ENCODE measurements at regions not wholly inside any gene's neighbourhood (a gene's known extent, or its start where the extent isn't known, plus 50 kb on each side); places are given as distances from the start of the nearest gene placed in this dataset.
"Not testable (repeated sequence)": the region's sequence is repeated elsewhere in the genome, so short reads cannot be mapped to it uniquely, and the experiment has no call there.

- H3K27ac ChIP-seq (ENCODE audit: low read length); ATAC-seq (ENCODE audit: insufficient read depth, low read depth); H3K4me3 ChIP-seq (ENCODE audit: low read depth in 1 of 2, low read length in 2 of 2); H3K4me2 ChIP-seq (ENCODE audit: insufficient read depth, low read length); H2AFZ ChIP-seq (ENCODE audit: low read depth, low read length); H3K9ac ChIP-seq (ENCODE audit: low read depth, low read length); H3K9me3 ChIP-seq (ENCODE audit: insufficient read depth, low read length, severe bottlenecking); H3K4me1 ChIP-seq (ENCODE audit: insufficient read depth, low read length); DNase-seq; H4K20me1 ChIP-seq (ENCODE audit: insufficient read depth, low read length); H3K27me3 ChIP-seq (ENCODE audit: insufficient read depth, low read length, poor library complexity); H3K36me3 ChIP-seq (ENCODE audit: insufficient read depth, low read length); H3K79me2 ChIP-seq (ENCODE audit: insufficient read depth, low read length): not testable (repeated sequence)
Measured at GRCh38 chr7:150096213-150096994, 222.6 kb downstream of the ATP6V0E2 start.

- not testable (repeated sequence) for H2AFZ ChIP-seq (ENCODE audit: low read depth, low read length); ATAC-seq (ENCODE audit: insufficient read depth, low read depth); H3K79me2 ChIP-seq (ENCODE audit: insufficient read depth, low read length); H3K27me3 ChIP-seq (ENCODE audit: insufficient read depth, low read length, poor library complexity); H3K9ac ChIP-seq (ENCODE audit: low read depth, low read length); H3K27ac ChIP-seq (ENCODE audit: low read length); H3K4me1 ChIP-seq (ENCODE audit: insufficient read depth, low read length); DNase-seq; H3K36me3 ChIP-seq (ENCODE audit: insufficient read depth, low read length); H4K20me1 ChIP-seq (ENCODE audit: insufficient read depth, low read length); H3K4me3 ChIP-seq (ENCODE audit: low read depth in 1 of 2, low read length in 2 of 2); H3K4me2 ChIP-seq (ENCODE audit: insufficient read depth, low read length); H3K9me3 ChIP-seq (ENCODE audit: insufficient read depth, low read length, severe bottlenecking)
Measured at GRCh38 chr7:150098592-150098991, 224.6 kb upstream of the LRRC61 start.

GRCh38 chr7:150101282-150101681, 221.9 kb upstream of the LRRC61 start:
- not testable (repeated sequence) for H3K9ac ChIP-seq (ENCODE audit: low read depth, low read length); DNase-seq; ATAC-seq (ENCODE audit: insufficient read depth, low read depth); H3K4me2 ChIP-seq (ENCODE audit: insufficient read depth, low read length); H2AFZ ChIP-seq (ENCODE audit: low read depth, low read length); H3K27ac ChIP-seq (ENCODE audit: low read length); H3K27me3 ChIP-seq (ENCODE audit: insufficient read depth, low read length, poor library complexity); H3K36me3 ChIP-seq (ENCODE audit: insufficient read depth, low read length); H3K4me3 ChIP-seq (ENCODE audit: low read depth in 1 of 2, low read length in 2 of 2); H4K20me1 ChIP-seq (ENCODE audit: insufficient read depth, low read length); H3K79me2 ChIP-seq (ENCODE audit: insufficient read depth, low read length); H3K9me3 ChIP-seq (ENCODE audit: insufficient read depth, low read length, severe bottlenecking); H3K4me1 ChIP-seq (ENCODE audit: insufficient read depth, low read length)

- H3K9ac ChIP-seq (ENCODE audit: low read depth, low read length); H3K36me3 ChIP-seq (ENCODE audit: insufficient read depth, low read length); H3K79me2 ChIP-seq (ENCODE audit: insufficient read depth, low read length); ATAC-seq (ENCODE audit: insufficient read depth, low read depth); H3K27ac ChIP-seq (ENCODE audit: low read length); H4K20me1 ChIP-seq (ENCODE audit: insufficient read depth, low read length); H3K4me3 ChIP-seq (ENCODE audit: low read depth in 1 of 2, low read length in 2 of 2); H3K4me1 ChIP-seq (ENCODE audit: insufficient read depth, low read length); DNase-seq; H3K4me2 ChIP-seq (ENCODE audit: insufficient read depth, low read length); H2AFZ ChIP-seq (ENCODE audit: low read depth, low read length); H3K27me3 ChIP-seq (ENCODE audit: insufficient read depth, low read length, poor library complexity); H3K9me3 ChIP-seq (ENCODE audit: insufficient read depth, low read length, severe bottlenecking): not testable (repeated sequence)
Measured at GRCh38 chr7:150107283-150107682, 215.9 kb upstream of the LRRC61 start.

GRCh38 chr7:150110375-150110820, 212.8 kb upstream of the LRRC61 start:
- H3K27me3 ChIP-seq (ENCODE audit: insufficient read depth, low read length, poor library complexity); H3K4me1 ChIP-seq (ENCODE audit: insufficient read depth, low read length); H3K4me2 ChIP-seq (ENCODE audit: insufficient read depth, low read length); H3K79me2 ChIP-seq (ENCODE audit: insufficient read depth, low read length); H4K20me1 ChIP-seq (ENCODE audit: insufficient read depth, low read length); H2AFZ ChIP-seq (ENCODE audit: low read depth, low read length); H3K4me3 ChIP-seq (ENCODE audit: low read depth in 1 of 2, low read length in 2 of 2); H3K36me3 ChIP-seq (ENCODE audit: insufficient read depth, low read length); H3K9me3 ChIP-seq (ENCODE audit: insufficient read depth, low read length, severe bottlenecking); H3K9ac ChIP-seq (ENCODE audit: low read depth, low read length); H3K27ac ChIP-seq (ENCODE audit: low read length): not testable (repeated sequence)
- DNase-seq (peak; percentile 78), ATAC-seq (ENCODE audit: insufficient read depth, low read depth) (peak; percentile 85)

GRCh38 chr7:150110882-150111281, 212.3 kb upstream of the LRRC61 start:
- H4K20me1 ChIP-seq (ENCODE audit: insufficient read depth, low read length); H3K27ac ChIP-seq (ENCODE audit: low read length); H3K79me2 ChIP-seq (ENCODE audit: insufficient read depth, low read length); ATAC-seq (ENCODE audit: insufficient read depth, low read depth); H3K9ac ChIP-seq (ENCODE audit: low read depth, low read length); H3K9me3 ChIP-seq (ENCODE audit: insufficient read depth, low read length, severe bottlenecking); H2AFZ ChIP-seq (ENCODE audit: low read depth, low read length); DNase-seq; H3K4me1 ChIP-seq (ENCODE audit: insufficient read depth, low read length); H3K4me3 ChIP-seq (ENCODE audit: low read depth in 1 of 2, low read length in 2 of 2); H3K27me3 ChIP-seq (ENCODE audit: insufficient read depth, low read length, poor library complexity); H3K36me3 ChIP-seq (ENCODE audit: insufficient read depth, low read length); H3K4me2 ChIP-seq (ENCODE audit: insufficient read depth, low read length): not testable (repeated sequence)

- H3K4me2 ChIP-seq (ENCODE audit: insufficient read depth, low read length); H3K36me3 ChIP-seq (ENCODE audit: insufficient read depth, low read length); H3K79me2 ChIP-seq (ENCODE audit: insufficient read depth, low read length); H4K20me1 ChIP-seq (ENCODE audit: insufficient read depth, low read length); H3K9ac ChIP-seq (ENCODE audit: low read depth, low read length); H3K9me3 ChIP-seq (ENCODE audit: insufficient read depth, low read length, severe bottlenecking); DNase-seq; H3K4me3 ChIP-seq (ENCODE audit: low read depth in 1 of 2, low read length in 2 of 2); H3K4me1 ChIP-seq (ENCODE audit: insufficient read depth, low read length); H3K27me3 ChIP-seq (ENCODE audit: insufficient read depth, low read length, poor library complexity); H3K27ac ChIP-seq (ENCODE audit: low read length); H2AFZ ChIP-seq (ENCODE audit: low read depth, low read length); ATAC-seq (ENCODE audit: insufficient read depth, low read depth): not testable (repeated sequence)
Measured at GRCh38 chr7:150111373-150112139, 211.6 kb upstream of the LRRC61 start.

GRCh38 chr7:150113301-150113700, 209.9 kb upstream of the LRRC61 start:
- H3K27me3 ChIP-seq (ENCODE audit: insufficient read depth, low read length, poor library complexity); H3K27ac ChIP-seq (ENCODE audit: low read length); ATAC-seq (ENCODE audit: insufficient read depth, low read depth); H3K4me2 ChIP-seq (ENCODE audit: insufficient read depth, low read length); DNase-seq; H3K4me1 ChIP-seq (ENCODE audit: insufficient read depth, low read length); H4K20me1 ChIP-seq (ENCODE audit: insufficient read depth, low read length); H3K4me3 ChIP-seq (ENCODE audit: low read depth in 1 of 2, low read length in 2 of 2); H2AFZ ChIP-seq (ENCODE audit: low read depth, low read length); H3K9ac ChIP-seq (ENCODE audit: low read depth, low read length); H3K36me3 ChIP-seq (ENCODE audit: insufficient read depth, low read length); H3K79me2 ChIP-seq (ENCODE audit: insufficient read depth, low read length); H3K9me3 ChIP-seq (ENCODE audit: insufficient read depth, low read length, severe bottlenecking): not testable (repeated sequence)
